ENCODE measurements at regions not wholly inside any gene's neighbourhood (a gene's known extent, or its start where the extent isn't known, plus 50 kb on each side); places are given as distances from the start of the nearest gene placed in this dataset.

GRCh38 chr19:30240904-30241695 is 131.1 kb upstream of the ZNF536 start:
- TF ChIP-seq POLR2A (IDR thresholded peaks at IDR 0.05) (no peak), CTCF (IDR thresholded peaks at IDR 0.05) (no peak)

Data from thyroid gland (tissue), 4 donors.